OCI-LY7 (cell line): ENCODE measurements at regions not wholly inside any gene's neighbourhood (a gene's known extent, or its start where the extent isn't known, plus 50 kb on each side); places are given as distances from the start of the nearest gene placed in this dataset.

Experiments
- EZH2phosphoT487 ChIP-seq: fragments of 200-600 bp; sonication (generic); IDR thresholded peaks from 2 replicates; pipeline ENCODE4 v1.6.1; 2018; ENCODE audit warnings: low read depth, borderline replicate concordance, mild to moderate bottlenecking, mixed run types, antibody characterized with exemption, low read length, moderate library complexity, mixed read lengths
- TF ChIP-seq, protein P1 (sequence below): fragments of 200-600 bp; sonication (generic); conservative IDR thresholded peaks from 2 replicates; pipeline ENCODE4 v1.5.1; 2014; ENCODE audit warnings: mild to moderate bottlenecking, antibody characterized with exemption, low read length, moderate library complexity, mixed read lengths

DNA sequence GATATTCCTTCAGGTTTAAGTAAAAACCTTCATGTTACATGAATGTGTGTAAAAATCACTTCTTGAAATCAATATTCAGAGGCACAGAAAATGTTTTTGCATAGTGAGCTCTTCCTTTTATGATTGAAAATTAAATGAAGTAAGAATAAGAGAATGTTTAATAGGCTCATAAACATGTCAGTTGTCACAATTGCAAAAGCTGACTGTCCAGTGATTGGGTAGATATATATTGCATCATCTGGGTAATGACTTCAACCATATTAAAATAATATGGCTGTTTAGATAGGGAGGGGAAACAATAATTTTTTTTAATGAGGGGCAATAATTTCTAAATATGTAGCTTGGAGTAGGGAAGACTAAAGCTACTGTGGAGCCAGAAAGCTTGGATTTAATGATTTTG lies 529.8 kb upstream of the GOLIM4 start:
- TF ChIP-seq EZH2phosphoT487 = no peak
- TF ChIP-seq, protein P1, sequence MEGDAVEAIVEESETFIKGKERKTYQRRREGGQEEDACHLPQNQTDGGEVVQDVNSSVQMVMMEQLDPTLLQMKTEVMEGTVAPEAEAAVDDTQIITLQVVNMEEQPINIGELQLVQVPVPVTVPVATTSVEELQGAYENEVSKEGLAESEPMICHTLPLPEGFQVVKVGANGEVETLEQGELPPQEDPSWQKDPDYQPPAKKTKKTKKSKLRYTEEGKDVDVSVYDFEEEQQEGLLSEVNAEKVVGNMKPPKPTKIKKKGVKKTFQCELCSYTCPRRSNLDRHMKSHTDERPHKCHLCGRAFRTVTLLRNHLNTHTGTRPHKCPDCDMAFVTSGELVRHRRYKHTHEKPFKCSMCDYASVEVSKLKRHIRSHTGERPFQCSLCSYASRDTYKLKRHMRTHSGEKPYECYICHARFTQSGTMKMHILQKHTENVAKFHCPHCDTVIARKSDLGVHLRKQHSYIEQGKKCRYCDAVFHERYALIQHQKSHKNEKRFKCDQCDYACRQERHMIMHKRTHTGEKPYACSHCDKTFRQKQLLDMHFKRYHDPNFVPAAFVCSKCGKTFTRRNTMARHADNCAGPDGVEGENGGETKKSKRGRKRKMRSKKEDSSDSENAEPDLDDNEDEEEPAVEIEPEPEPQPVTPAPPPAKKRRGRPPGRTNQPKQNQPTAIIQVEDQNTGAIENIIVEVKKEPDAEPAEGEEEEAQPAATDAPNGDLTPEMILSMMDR = no peak
